Panc1 (cell line): ENCODE measurements at regions not wholly inside any gene's neighbourhood (a gene's known extent, or its start where the extent isn't known, plus 50 kb on each side); places are given as distances from the start of the nearest gene placed in this dataset.

Experiments used
- ATAC-seq: fragments of 200-7000 bp; cut with Tn5 transposase; 2 replicates; pipeline ENCODE4 v1.9.1; 2020; ENCODE audit warnings: mild to moderate bottlenecking, moderate library complexity
- BruUV-seq: library from RNA; stranded (reverse); fragments of 400-500 nt; replicated peaks from 2 replicates; lab custom pipeline; 2021; lab: Mats Ljungman, UMichigan
- CTCF ChIA-PET: fragments of 300-600 bp; sonication (Branson Sonifier 250); formaldehyde crosslinking; loops from one replicate; lab custom pipeline; 2022; ENCODE audit warnings: antibody characterized with exemption; lab: Charles Lee
- POLR2A ChIA-PET: fragments of 300-600 bp; sonication (Branson Sonifier 250); formaldehyde crosslinking; loops from one replicate; lab custom pipeline; 2022; ENCODE audit warnings: antibody characterized with exemption; lab: Charles Lee
- DNase-seq: peaks from one replicate; pipeline ENCODE4 v3.0.0-alpha.2; 2010; ENCODE audit warnings: low read depth, low spot score
- H3K27ac ChIP-seq: 2 replicates; pipeline ENCODE4 v1.5.1; 2011; ENCODE audit warnings: mild to moderate bottlenecking, low read length, inconsistent platforms
- H3K27me3 ChIP-seq: fragments of 200-500 bp; sonication (Bioruptor generic); 2 replicates; pipeline ENCODE4 v1.6.0; 2014; ENCODE audit warnings: low read length, inconsistent platforms; ENCODE audit not compliant: control insufficient read depth, insufficient read depth
- H3K36me3 ChIP-seq: fragments of 200-500 bp; sonication (Bioruptor generic); 2 replicates; pipeline ENCODE4 v1.5.1; 2014; ENCODE audit warnings: inconsistent platforms, mild to moderate bottlenecking, low read length, moderate library complexity; ENCODE audit not compliant: control insufficient read depth, insufficient read depth
- H3K4me1 ChIP-seq: 2 replicates; pipeline ENCODE4 v1.5.1; 2011; ENCODE audit warnings: inconsistent platforms, mild to moderate bottlenecking, low read length, moderate library complexity; ENCODE audit not compliant: control insufficient read depth, insufficient read depth
- H3K4me3 ChIP-seq, 2 experiments: 2 replicates each; pipeline ENCODE4 v1.5.1; 2011 to 2012; ENCODE audit warnings: low read depth in 2 of 2, low read length in 2 of 2, mild to moderate bottlenecking in 2 of 2, inconsistent platforms in 1 of 2, moderate library complexity in 1 of 2
- H3K9me3 ChIP-seq: fragments of 200-500 bp; sonication (Bioruptor generic); 2 replicates; pipeline ENCODE4 v1.5.1; 2014; ENCODE audit warnings: low read depth, mild to moderate bottlenecking, inconsistent platforms, low read length, moderate library complexity; ENCODE audit not compliant: control insufficient read depth, insufficient read depth
- CTCF ChIP-seq: fragments of 450-650 bp; IDR thresholded peaks from 2 replicates; pipeline ENCODE4 v1.5.1; 2017; ENCODE audit warnings: mild to moderate bottlenecking
- POLR2AphosphoS5 ChIP-seq: IDR thresholded peaks from 2 replicates; pipeline ENCODE4 v1.6.1; 2012; ENCODE audit warnings: mild to moderate bottlenecking, low read depth, low read length, moderate library complexity
- REST ChIP-seq, 2 experiments: IDR thresholded peaks; 2 replicates each; pipeline ENCODE4 v1.6.1; 2011 to 2012; ENCODE audit warnings: low read depth in 2 of 2, control low read depth in 1 of 2, low read length in 1 of 2, mild to moderate bottlenecking in 1 of 2, moderate library complexity in 1 of 2; ENCODE audit not compliant: insufficient read depth in 1 of 2
- SIN3A ChIP-seq: IDR thresholded peaks from 2 replicates; pipeline ENCODE4 v1.6.1; 2012; ENCODE audit warnings: low read depth, mild to moderate bottlenecking, low read length, moderate library complexity, borderline replicate concordance; ENCODE audit not compliant: insufficient read depth
- TCF7L2 ChIP-seq: IDR thresholded peaks from 2 replicates; pipeline ENCODE4 v1.6.1; 2011; ENCODE audit warnings: mild to moderate bottlenecking, low read depth, low read length, inconsistent platforms
- in situ Hi-C: cut with HindIII; loops from 2 replicates; pipeline ENCODE4 v1.10.0; 2016; ENCODE audit warnings: low sequenced_read_pairs, low pct_unique_long_range_greater_than_20kb
- intact Hi-C: fragments of 100-400 bp; cut with micrococcal nuclease; formaldehyde crosslinking; loops from one replicate; pipeline ENCODE4 v1.10.0; 2022; ENCODE audit not compliant: unreplicated experiment

- POLR2A ChIA-PET: no interaction called here
- BruUV-seq: no TSS peak
- no peak for ATAC-seq
These were observed 134.3 kb upstream of the ATP1B1 start for GRCh38 chr1:168972225-168972624.

GRCh38 chr1:168972887-168973286 is 133.6 kb upstream of the ATP1B1 start:
- Histone ChIP-seq H3K36me3 (no peaks in the 10 kb centered on the region), H3K4me3 (no peak overlapping the region), H3K9me3 (no peaks in the 10 kb centered on the region), H3K4me1 (no peaks in the 10 kb centered on the region), H3K27me3 (no peaks in the 10 kb centered on the region), H3K27ac (no peak overlapping the region)
- ChIA-PET CTCF (no interaction called here), POLR2A (no interaction called here)
- in situ Hi-C loops: no loop called here
- no TSS peak for BruUV-seq
- ATAC-seq: no peak
- TF ChIP-seq TCF7L2: no peak
- no peak for TF ChIP-seq REST (IDR thresholded peaks at IDR 0.05; ENCODE audit: insufficient read depth in 1 of 2, low read depth in 2 of 2, low read length in 1 of 2)
- no peak for TF ChIP-seq POLR2AphosphoS5
- no peak for TF ChIP-seq CTCF
- TF ChIP-seq SIN3A: no peak
- intact Hi-C loops: no loop called here
- no peak for DNase-seq

More at GRCh38 chr1:168972225-168972624, 134.3 kb upstream of the ATP1B1 start:
- H3K36me3 ChIP-seq: no peaks in the 10 kb centered on the region
- in situ Hi-C loops: no loop called here
- H3K27me3 ChIP-seq: no peaks in the 10 kb centered on the region
- CTCF ChIA-PET: no interaction called here
- intact Hi-C loops: no loop called here
- no peak overlapping the region for H3K27ac ChIP-seq
- H3K4me1 ChIP-seq: no peaks in the 10 kb centered on the region
- TF ChIP-seq POLR2AphosphoS5 (no peak), TCF7L2 (no peak), CTCF (no peak), REST (IDR thresholded peaks at IDR 0.05; ENCODE audit: insufficient read depth in 1 of 2, low read depth in 2 of 2, low read length in 1 of 2) (no peak), SIN3A (no peak)
- no peak for DNase-seq
- H3K4me3 ChIP-seq: no peak overlapping the region
- H3K9me3 ChIP-seq: no peaks in the 10 kb centered on the region
